PFSK-1 (cell line): ENCODE measurements at regions not wholly inside any gene's neighbourhood (a gene's known extent, or its start where the extent isn't known, plus 50 kb on each side); places are given as distances from the start of the nearest gene placed in this dataset.

Experiments used
- FOXP2 ChIP-seq: optimal IDR thresholded peaks from 2 replicates; pipeline ENCODE3; 2011; ENCODE audit warnings: borderline replicate concordance, control low read depth, inconsistent platforms; ENCODE audit not compliant: insufficient read depth; ENCODE audit errors: extremely low read length, extremely low read depth
- POLR2AphosphoS5 ChIP-seq: IDR thresholded peaks from 2 replicates; pipeline ENCODE4 v1.6.1; 2012; ENCODE audit warnings: low read depth, mild to moderate bottlenecking, control low read depth, low read length, moderate library complexity
- SIN3A ChIP-seq: IDR thresholded peaks from 2 replicates; pipeline ENCODE4 v1.6.1; 2012; ENCODE audit warnings: mild to moderate bottlenecking, low read length, moderate library complexity, borderline replicate concordance; ENCODE audit not compliant: insufficient read depth
- TAF1 ChIP-seq: IDR thresholded peaks from 2 replicates; pipeline ENCODE4 v1.6.1; 2012; ENCODE audit warnings: low read length, control low read depth, borderline replicate concordance; ENCODE audit not compliant: insufficient read depth
- TF ChIP-seq, protein P1 (sequence below), 2 experiments: IDR thresholded peaks; 2 replicates each; pipeline versions ENCODE4 v1.6.1 to v1.8.0; 2011 to 2012; ENCODE audit warnings: low read depth in 2 of 2, low read length in 2 of 2, control low read depth in 1 of 2, inconsistent platforms in 1 of 2, mild to moderate bottlenecking in 1 of 2, moderate library complexity in 1 of 2; ENCODE audit not compliant: insufficient read depth in 1 of 2

DNA sequence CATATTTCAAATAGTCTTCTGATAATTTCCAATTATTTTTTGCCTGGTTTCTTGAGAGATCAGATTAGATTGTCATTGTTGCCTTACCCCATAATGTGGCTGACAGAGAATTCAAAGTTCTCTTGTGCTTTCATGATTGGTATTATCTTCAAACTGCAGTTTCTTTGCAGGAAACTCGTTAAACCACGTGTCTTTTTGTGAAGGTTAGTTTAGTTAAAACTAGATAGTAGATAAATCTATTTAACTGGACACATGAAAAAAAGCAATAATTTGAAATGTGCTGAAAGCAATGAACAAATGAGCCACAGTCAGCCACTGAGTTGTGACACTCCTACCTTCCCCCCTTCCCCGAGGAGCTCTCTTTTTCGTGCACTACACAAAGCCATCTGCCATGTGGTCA lies 327.5 kb upstream of the UMPS start:
- TF ChIP-seq SIN3A, result no peak

DNA sequence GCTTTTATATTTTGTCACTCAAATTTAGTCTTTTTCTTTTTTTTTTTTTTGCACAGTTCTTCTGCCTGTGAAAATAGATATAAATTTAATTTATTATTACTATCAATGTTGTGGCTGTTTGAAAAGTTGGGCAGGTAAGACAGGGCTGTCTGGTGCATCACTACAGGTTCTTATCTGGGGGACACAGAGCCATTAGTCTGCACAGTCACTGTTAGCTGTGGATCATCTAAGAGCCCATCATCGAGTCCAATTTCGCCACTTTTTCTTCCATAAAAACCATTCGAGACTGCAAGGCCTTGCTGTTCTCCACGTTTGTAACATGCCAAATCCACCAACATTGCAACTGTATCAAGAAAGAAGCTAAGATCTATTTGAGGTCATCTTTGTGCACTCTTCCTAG lies 325.6 kb upstream of the UMPS start:
- no peak for TF ChIP-seq POLR2AphosphoS5
- TF ChIP-seq, protein P1, sequence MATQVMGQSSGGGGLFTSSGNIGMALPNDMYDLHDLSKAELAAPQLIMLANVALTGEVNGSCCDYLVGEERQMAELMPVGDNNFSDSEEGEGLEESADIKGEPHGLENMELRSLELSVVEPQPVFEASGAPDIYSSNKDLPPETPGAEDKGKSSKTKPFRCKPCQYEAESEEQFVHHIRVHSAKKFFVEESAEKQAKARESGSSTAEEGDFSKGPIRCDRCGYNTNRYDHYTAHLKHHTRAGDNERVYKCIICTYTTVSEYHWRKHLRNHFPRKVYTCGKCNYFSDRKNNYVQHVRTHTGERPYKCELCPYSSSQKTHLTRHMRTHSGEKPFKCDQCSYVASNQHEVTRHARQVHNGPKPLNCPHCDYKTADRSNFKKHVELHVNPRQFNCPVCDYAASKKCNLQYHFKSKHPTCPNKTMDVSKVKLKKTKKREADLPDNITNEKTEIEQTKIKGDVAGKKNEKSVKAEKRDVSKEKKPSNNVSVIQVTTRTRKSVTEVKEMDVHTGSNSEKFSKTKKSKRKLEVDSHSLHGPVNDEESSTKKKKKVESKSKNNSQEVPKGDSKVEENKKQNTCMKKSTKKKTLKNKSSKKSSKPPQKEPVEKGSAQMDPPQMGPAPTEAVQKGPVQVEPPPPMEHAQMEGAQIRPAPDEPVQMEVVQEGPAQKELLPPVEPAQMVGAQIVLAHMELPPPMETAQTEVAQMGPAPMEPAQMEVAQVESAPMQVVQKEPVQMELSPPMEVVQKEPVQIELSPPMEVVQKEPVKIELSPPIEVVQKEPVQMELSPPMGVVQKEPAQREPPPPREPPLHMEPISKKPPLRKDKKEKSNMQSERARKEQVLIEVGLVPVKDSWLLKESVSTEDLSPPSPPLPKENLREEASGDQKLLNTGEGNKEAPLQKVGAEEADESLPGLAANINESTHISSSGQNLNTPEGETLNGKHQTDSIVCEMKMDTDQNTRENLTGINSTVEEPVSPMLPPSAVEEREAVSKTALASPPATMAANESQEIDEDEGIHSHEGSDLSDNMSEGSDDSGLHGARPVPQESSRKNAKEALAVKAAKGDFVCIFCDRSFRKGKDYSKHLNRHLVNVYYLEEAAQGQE (IDR thresholded peaks at IDR 0.05; ENCODE audit: insufficient read depth in 1 of 2, low read depth in 2 of 2, low read length in 2 of 2), result no peak
- no peak for TF ChIP-seq FOXP2
- no peak for TF ChIP-seq TAF1
- TF ChIP-seq SIN3A, result no peak

DNA sequence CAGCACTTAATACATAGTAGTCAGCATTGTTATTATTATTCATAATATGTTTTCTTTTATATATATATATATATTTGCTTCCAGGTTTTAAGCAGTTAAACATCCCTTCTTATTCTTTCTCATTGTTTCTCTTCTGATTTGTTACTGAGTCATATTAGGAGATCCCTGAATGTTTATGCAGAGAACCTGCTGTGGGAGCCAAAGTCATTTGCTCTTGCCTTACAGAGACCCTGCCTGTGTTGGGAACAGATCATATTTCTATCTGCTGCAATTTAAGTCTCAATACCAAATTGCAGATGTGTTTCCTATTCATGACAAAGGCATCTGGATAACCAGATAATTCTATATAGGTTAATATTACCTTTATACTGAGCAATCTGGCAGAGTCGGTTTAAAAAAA lies 323.0 kb upstream of the UMPS start:
- TF ChIP-seq TAF1 (no peak), FOXP2 (no peak), SIN3A (no peak)
- TF ChIP-seq, protein P1 (IDR thresholded peaks at IDR 0.05; ENCODE audit: insufficient read depth in 1 of 2, low read depth in 2 of 2, low read length in 2 of 2), result no peak

DNA sequence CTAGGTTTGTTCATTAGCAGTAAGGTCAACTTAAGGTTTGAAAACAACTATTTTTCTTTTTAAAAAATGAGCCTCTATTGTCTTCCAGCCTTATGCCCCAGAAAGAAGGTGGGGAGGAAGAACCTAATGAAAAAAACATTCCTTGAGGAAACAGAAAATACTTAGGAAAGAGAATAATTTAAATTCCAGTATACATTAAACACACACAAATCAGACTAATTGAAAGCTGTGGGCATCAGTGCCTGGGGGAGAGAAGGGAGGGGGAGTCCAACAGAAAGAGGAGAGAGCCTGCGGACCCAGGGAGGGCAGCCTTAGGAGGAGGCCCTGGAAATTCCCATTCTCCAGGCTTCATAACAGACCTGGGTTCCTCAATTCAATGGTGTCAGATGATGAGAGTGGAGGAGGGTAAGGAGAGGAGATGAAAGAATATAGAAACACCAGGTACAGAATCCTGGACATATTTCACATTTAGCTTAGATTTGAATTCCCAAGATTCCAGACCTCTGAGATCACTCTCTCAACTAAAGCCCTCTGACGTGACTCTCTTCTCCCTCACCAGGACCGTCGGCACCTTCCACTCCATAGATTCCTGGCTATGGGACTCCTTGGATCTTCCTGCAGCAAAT lies 320.5 kb upstream of the UMPS start:
- TF ChIP-seq TAF1 (no peak), FOXP2 (no peak), POLR2AphosphoS5 (no peak), SIN3A (no peak)
- TF ChIP-seq, protein P1 (IDR thresholded peaks at IDR 0.05; ENCODE audit: insufficient read depth in 1 of 2, low read depth in 2 of 2, low read length in 2 of 2), result no peak

DNA sequence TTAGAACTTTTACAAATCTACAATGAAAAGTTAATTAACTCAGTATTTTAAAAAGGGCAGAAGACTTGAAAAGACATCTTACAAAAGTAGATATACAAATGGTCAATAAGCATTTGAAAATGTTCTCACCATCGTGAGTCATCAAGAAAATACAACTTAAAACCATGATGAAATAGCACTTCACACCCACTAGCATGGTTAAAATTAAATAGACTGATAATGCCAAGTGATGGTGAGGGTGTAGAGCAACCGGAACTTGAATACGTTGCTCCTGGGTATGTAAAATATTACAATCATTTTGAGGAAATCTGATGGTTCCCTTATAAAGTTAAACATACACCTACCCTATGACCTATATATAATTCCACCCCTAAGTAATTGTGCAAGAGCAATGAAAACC lies 319.8 kb upstream of the UMPS start:
- TF ChIP-seq, protein P1 (IDR thresholded peaks at IDR 0.05; ENCODE audit: insufficient read depth in 1 of 2, low read depth in 2 of 2, low read length in 2 of 2), result no peak
- TF ChIP-seq TAF1, result no peak
- no peak for TF ChIP-seq FOXP2
- no peak for TF ChIP-seq SIN3A
- no peak for TF ChIP-seq POLR2AphosphoS5
